H1 (cell line): ENCODE measurements at regions not wholly inside any gene's neighbourhood (a gene's known extent, or its start where the extent isn't known, plus 50 kb on each side); places are given as distances from the start of the nearest gene placed in this dataset.

Experiments used
- CTCF ChIA-PET: fragments of 300-600 bp; sonication (Branson Sonifier 250); formaldehyde crosslinking; loops from one replicate; lab custom pipeline; 2021; ENCODE audit not compliant: partially characterized antibody; lab: Charles Lee
- POLR2A ChIA-PET: fragments of 300-600 bp; sonication (Branson Sonifier 250); formaldehyde crosslinking; loops from one replicate; lab custom pipeline; 2021; ENCODE audit warnings: inconsistent platforms; ENCODE audit not compliant: partially characterized antibody; lab: Charles Lee
- DNase-seq, 2 experiments: peaks; one replicate each; pipeline versions ENCODE4 v3.0.0 to v3.0.0-alpha.2; 2010 to 2022; ENCODE audit warnings: low spot score in 2 of 2, low read depth in 1 of 2, mixed read lengths in 1 of 2
- FAIRE-seq: peaks from 2 replicates; lab custom pipeline; 2011; peaks lifted over from hg19 to GRCh38; lab: Jason Lieb, UNC
- H2AFZ ChIP-seq: 2 replicates; pipeline ENCODE4 v1.8.1; 2012; ENCODE audit warnings: low read length, inconsistent platforms
- H2AK5ac ChIP-seq: 2 replicates; pipeline ENCODE4 v1.6.1; 2013; ENCODE audit warnings: low read depth, low read length
- H2BK120ac ChIP-seq: replicated peaks from 2 replicates; pipeline ENCODE3; 2013; ENCODE audit warnings: low read depth, low read length, inconsistent platforms
- H2BK12ac ChIP-seq: 2 replicates; pipeline ENCODE4 v1.6.1; 2013; ENCODE audit warnings: low read depth, low read length
- H2BK15ac ChIP-seq: 2 replicates; pipeline ENCODE4 v1.6.1; 2013; ENCODE audit warnings: low read length
- H2BK20ac ChIP-seq: 2 replicates; pipeline ENCODE4 v1.6.1; 2013; ENCODE audit warnings: low read length
- H2BK5ac ChIP-seq: 2 replicates; pipeline ENCODE4 v1.6.1; 2013; ENCODE audit warnings: low read depth, low read length
- H3K14ac ChIP-seq: 2 replicates; pipeline ENCODE4 v1.6.1; 2013; ENCODE audit warnings: inconsistent platforms; ENCODE audit not compliant: insufficient read length
- H3K18ac ChIP-seq: 2 replicates; pipeline ENCODE4 v1.6.1; 2013; ENCODE audit warnings: low read length; ENCODE audit errors: extremely low read depth
- H3K23ac ChIP-seq: 2 replicates; pipeline ENCODE4 v1.6.1; 2013; ENCODE audit warnings: inconsistent platforms; ENCODE audit not compliant: insufficient read length
- H3K23me2 ChIP-seq: 2 replicates; pipeline ENCODE4 v1.6.1; 2013; ENCODE audit warnings: low read depth, low read length
- H3K27ac ChIP-seq: 2 replicates; pipeline ENCODE4 v1.6.1; 2011; ENCODE audit warnings: low read depth, low read length, inconsistent platforms
- H3K27me3 ChIP-seq, 4 experiments: replicated peaks in 1 of 4; 1 replicate in 1 of 4; 2 replicates in 3 of 4; pipeline versions ENCODE4 v1.6.1 to v1.8.1; 2011 to 2013; ENCODE audit warnings: low read length in 3 of 4, mild to moderate bottlenecking in 3 of 4, inconsistent platforms in 2 of 4, mixed read lengths in 2 of 4, moderate library complexity in 1 of 4; ENCODE audit not compliant: control insufficient read depth in 3 of 4, insufficient read depth in 3 of 4; ENCODE audit errors: extremely low read depth in 1 of 4
- H3K36me3 ChIP-seq, 4 experiments: 2 replicates each; pipeline versions ENCODE4 v1.6.1 to v1.8.1; 2011 to 2013; ENCODE audit warnings: mild to moderate bottlenecking in 4 of 4, low read length in 3 of 4, moderate library complexity in 2 of 4, control low read depth in 1 of 4, inconsistent platforms in 1 of 4; ENCODE audit not compliant: insufficient read depth in 4 of 4, control insufficient read depth in 2 of 4
- H3K4ac ChIP-seq: replicated peaks from 2 replicates; pipeline ENCODE3; 2013; ENCODE audit warnings: low read length, low read depth, mixed read lengths, inconsistent platforms; ENCODE audit not compliant: insufficient read length
- H3K4me1 ChIP-seq, 4 experiments: replicated peaks in 1 of 4; 1 replicate in 1 of 4; 2 replicates in 3 of 4; pipeline versions ENCODE4 v1.6.1 to v1.8.1; 2011 to 2013; ENCODE audit warnings: low read length in 3 of 4, inconsistent platforms in 2 of 4, mixed read lengths in 1 of 4; ENCODE audit not compliant: insufficient read depth in 4 of 4, control insufficient read depth in 3 of 4
- H3K4me2 ChIP-seq, 2 experiments: 2 replicates each; pipeline versions ENCODE4 v1.6.1 to v1.8.1; 2011 to 2013; ENCODE audit warnings: low read depth in 2 of 2, low read length in 2 of 2, control low read depth in 1 of 2, inconsistent platforms in 1 of 2, mild to moderate bottlenecking in 1 of 2; ENCODE audit not compliant: insufficient read depth in 1 of 2
- H3K4me3 ChIP-seq, 4 experiments: fragments of 200-600, 300-600 bp in 1 of 4; sonication (generic), shearing (Covaris generic), sonication (Bioruptor Twin) in 1 of 4; 2 replicates each; pipeline versions ENCODE4 v1.5.1 to v1.8.1; 2011 to 2016; ENCODE audit warnings: low read length in 4 of 4, low read depth in 3 of 4, control low read depth in 2 of 4, inconsistent platforms in 2 of 4, mild to moderate bottlenecking in 2 of 4, mixed read lengths in 1 of 4, moderate library complexity in 1 of 4; ENCODE audit not compliant: insufficient read depth in 2 of 4; ENCODE audit errors: extremely low read depth in 1 of 4
- H3K56ac ChIP-seq: replicated peaks from 2 replicates; pipeline ENCODE3; 2013; ENCODE audit warnings: low read depth, mild to moderate bottlenecking, mixed read lengths, low read length, inconsistent platforms; ENCODE audit not compliant: insufficient read length
- H3K79me1 ChIP-seq: 2 replicates; pipeline ENCODE4 v1.6.1; 2013; ENCODE audit warnings: low read depth, low read length, control low read depth
- H3K79me2 ChIP-seq, 2 experiments: 2 replicates each; pipeline versions ENCODE4 v1.6.1 to v1.8.1; 2012 to 2013; ENCODE audit warnings: low read length in 2 of 2, mild to moderate bottlenecking in 2 of 2, inconsistent platforms in 1 of 2; ENCODE audit not compliant: insufficient read depth in 2 of 2, control insufficient read depth in 1 of 2
- H3K9ac ChIP-seq, 4 experiments: replicated peaks in 1 of 4; 1 replicate in 1 of 4; 2 replicates in 3 of 4; pipeline versions ENCODE4 v1.6.1 to v1.8.1; 2011 to 2013; ENCODE audit warnings: low read depth in 3 of 4, low read length in 3 of 4, control low read depth in 2 of 4, mild to moderate bottlenecking in 2 of 4, moderate library complexity in 2 of 4, inconsistent platforms in 1 of 4; ENCODE audit errors: extremely low read depth in 1 of 4
- H3K9me3 ChIP-seq, 2 experiments: 2 replicates each; pipeline versions ENCODE4 v1.6.1 to v1.8.1; 2012 to 2013; ENCODE audit warnings: mild to moderate bottlenecking in 2 of 2, moderate library complexity in 2 of 2, control low read depth in 1 of 2, inconsistent platforms in 1 of 2, low read depth in 1 of 2, low read length in 1 of 2, mixed read lengths in 1 of 2; ENCODE audit not compliant: insufficient read depth in 2 of 2
- H4K20me1 ChIP-seq, 2 experiments: replicated peaks in 1 of 2; 2 replicates each; pipeline versions ENCODE3 to v1.8.1; 2011 to 2013; ENCODE audit warnings: inconsistent platforms in 2 of 2, low read length in 2 of 2, mild to moderate bottlenecking in 1 of 2; ENCODE audit not compliant: insufficient read depth in 2 of 2, control insufficient read depth in 1 of 2
- H4K5ac ChIP-seq: 2 replicates; pipeline ENCODE4 v1.6.1; 2013; ENCODE audit warnings: low read length, low read depth, mixed read lengths, inconsistent platforms; ENCODE audit not compliant: insufficient read length
- H4K8ac ChIP-seq: 2 replicates; pipeline ENCODE4 v1.8.0; 2013; ENCODE audit warnings: mild to moderate bottlenecking, moderate library complexity, low read length, inconsistent platforms; ENCODE audit not compliant: insufficient read depth; ENCODE audit errors: extremely low read depth
- H4K91ac ChIP-seq: replicated peaks from 2 replicates; pipeline ENCODE3; 2013; ENCODE audit warnings: low read length, mixed read lengths, inconsistent platforms; ENCODE audit not compliant: insufficient read length
- ATF2 ChIP-seq: IDR thresholded peaks from 2 replicates; pipeline ENCODE4 v1.6.1; 2012; ENCODE audit warnings: low read length, inconsistent platforms
- BACH1 ChIP-seq: IDR thresholded peaks from 2 replicates; pipeline ENCODE4 v1.6.1; 2012; ENCODE audit warnings: low read length, improper control_type of control experiment
- CHD2 ChIP-seq: IDR thresholded peaks from 2 replicates; pipeline ENCODE4 v1.6.1; 2012; ENCODE audit warnings: low read length, improper control_type of control experiment
- CREB1 ChIP-seq: IDR thresholded peaks from 2 replicates; pipeline ENCODE4 v1.6.1; 2012; ENCODE audit warnings: inconsistent platforms
- CTCF ChIP-seq, 3 experiments: IDR thresholded peaks; 1 replicate in 2 of 3; 2 replicates in 1 of 3; pipeline versions ENCODE4 v1.5.1 to v1.6.1; 2011; ENCODE audit warnings: low read length in 3 of 3, mild to moderate bottlenecking in 3 of 3, inconsistent platforms in 2 of 3, low read depth in 1 of 3, moderate library complexity in 1 of 3; ENCODE audit not compliant: insufficient read depth in 1 of 3; ENCODE audit errors: control extremely low read depth in 1 of 3
- EZH2 ChIP-seq: fragments of 200-600 bp; sonication (generic); IDR thresholded peaks from 2 replicates; pipeline ENCODE4 v1.7.1; 2012; ENCODE audit warnings: low read depth, mild to moderate bottlenecking, moderate library complexity, low read length, inconsistent platforms; ENCODE audit not compliant: severe bottlenecking
- KDM1A ChIP-seq: fragments of 200-600, 300-600 bp; sonication (generic); IDR thresholded peaks from 2 replicates; pipeline ENCODE4 v1.7.1; 2016; ENCODE audit warnings: mild to moderate bottlenecking, low read length, borderline replicate concordance
- SRF ChIP-seq: IDR thresholded peaks from 2 replicates; pipeline ENCODE4 v1.6.1; 2011; ENCODE audit warnings: mild to moderate bottlenecking, low read depth, low read length, moderate library complexity
- YY1 ChIP-seq: IDR thresholded peaks from 2 replicates; pipeline ENCODE4 v1.6.1; 2011; ENCODE audit warnings: low read depth, mild to moderate bottlenecking, low read length
- WGBS, 2 experiments: shearing (Covaris generic) in 1 of 2; methylation state at CpG; one replicate each; pipeline versions ENCODE4 v1.1.6 to v1.1.7; 2013 to 2015; ENCODE audit warnings: low lambda C conversion rate in 2 of 2, mixed read lengths in 2 of 2, inconsistent platforms in 1 of 2, low coverage in 1 of 2, missing lambda C conversion rate in 1 of 2; ENCODE audit not compliant: insufficient replicate concordance in 2 of 2, insufficient coverage in 1 of 2, insufficient read length in 1 of 2; ENCODE audit errors: extremely low coverage in 1 of 2, missing lambda C conversion rate in 1 of 2; 5-methylcytosine and 5-hydroxymethylcytosine counted together

- Histone ChIP-seq H2BK5ac (no peak overlapping the region), H4K91ac (no peak overlapping the region), H3K27me3 (no peaks in the 10 kb centered on the region), H3K18ac (no peak overlapping the region), H3K4ac (no peak overlapping the region), H3K56ac (no peak overlapping the region), H3K4me3 (no peak overlapping the region), H4K8ac (no peak overlapping the region), H3K23me2 (0 out of 2 replicates have a peak, but pooled peaks cover 2% of the 10 kb centered on the region), H2AFZ (no peak overlapping the region), H3K27ac (no peak overlapping the region), H3K9me3 (peaks cover 3 to 4% of the 10 kb centered on the region in 2 experiments; a peak in 2 of 4 replicates), H2BK15ac (no peak overlapping the region), H3K4me1 (no peaks in the 10 kb centered on the region; a peak in 1 of 7 replicates), H3K36me3 (no peaks in the 10 kb centered on the region), H3K4me2 (no peak overlapping the region), H4K5ac (no peak overlapping the region), H2BK20ac (no peak overlapping the region), H2AK5ac (no peak overlapping the region), H3K23ac (no peak overlapping the region), H3K79me1 (no peaks in the 10 kb centered on the region), H4K20me1 (no peaks in the 10 kb centered on the region), H3K79me2 (no peaks in the 10 kb centered on the region), H3K14ac (no peak overlapping the region), H3K9ac (no peak overlapping the region), H2BK12ac (no peak overlapping the region), H2BK120ac (no peak overlapping the region)
- CTCF ChIA-PET: interaction anchor here (0.9 to 1.3 kb wide), 2 partner anchors 12 to 195 kb away, joined by 3 to 4 read pairs; no protein-coding TSS in a partner anchor
- FAIRE-seq (no peak), DNase-seq (no peak)
- 90% methylated on average over 3 of the region's 3 CpGs; no CpG with 5 or more reads in 1 of the 2 experiments for WGBS, 2 experiments
- POLR2A ChIA-PET: no interaction called here
- TF ChIP-seq YY1 (no peak), CHD2 (no peak), KDM1A (no peak), SRF (no peak), ATF2 (no peak), CTCF (IDR thresholded peaks at IDR 0.05; ENCODE audit: control extremely low read depth in 1 of 3, insufficient read depth in 1 of 3, low read depth in 1 of 3, low read length in 3 of 3) (no peak), EZH2 (no peak), BACH1 (no peak), CREB1 (no peak)
Measured at GRCh38 chr14:101097109-101097793, 193.7 kb upstream of the RTL1 start.
